SK-N-MC (cell line): ENCODE measurements at regions not wholly inside any gene's neighbourhood (a gene's known extent, or its start where the extent isn't known, plus 50 kb on each side); places are given as distances from the start of the nearest gene placed in this dataset.

ENCODE experiments used
- DNase-seq: peaks from one replicate; pipeline ENCODE4 v3.0.0-alpha.2; 2011; ENCODE audit warnings: low read depth, low spot score
- H3K27ac ChIP-seq: fragments of 200-600 bp; sonication (generic); 2 replicates; pipeline ENCODE4 v1.5.1; 2016; ENCODE audit warnings: mixed run types
- H3K36me3 ChIP-seq: fragments of 200-600 bp; sonication (generic); 2 replicates; pipeline ENCODE4 v1.6.1; 2017; ENCODE audit warnings: antibody characterized with exemption, low read length, mixed read lengths; ENCODE audit not compliant: insufficient read depth
- H3K4me3 ChIP-seq: fragments of 200-600 bp; sonication (generic); 2 replicates; pipeline ENCODE4 v1.5.1; 2016
- H3K9ac ChIP-seq: fragments of 200-600 bp; sonication (generic); 2 replicates; pipeline ENCODE4 v1.8.0; 2017; ENCODE audit warnings: mixed run types, mixed read lengths; ENCODE audit not compliant: insufficient read length
- H3K9me3 ChIP-seq: fragments of 200-600 bp; sonication (generic); 2 replicates; pipeline ENCODE4 v1.6.1; 2017; ENCODE audit warnings: low read depth, mild to moderate bottlenecking, antibody characterized with exemption, low read length, moderate library complexity, mixed read lengths
- EZH2 ChIP-seq: fragments of 200-600 bp; sonication (generic); IDR thresholded peaks from one replicate; pipeline ENCODE4 v1.6.1; 2017; ENCODE audit warnings: antibody characterized with exemption
- FOXP2 ChIP-seq: optimal IDR thresholded peaks from 2 replicates; pipeline ENCODE3; 2011; ENCODE audit warnings: mild to moderate bottlenecking, moderate library complexity; ENCODE audit not compliant: insufficient read depth; ENCODE audit errors: extremely low read length, control extremely low read depth
- POLR2AphosphoS5 ChIP-seq: IDR thresholded peaks from 2 replicates; pipeline ENCODE4 v1.6.1; 2012; ENCODE audit warnings: mild to moderate bottlenecking, low read depth, low read length, borderline replicate concordance

DNA sequence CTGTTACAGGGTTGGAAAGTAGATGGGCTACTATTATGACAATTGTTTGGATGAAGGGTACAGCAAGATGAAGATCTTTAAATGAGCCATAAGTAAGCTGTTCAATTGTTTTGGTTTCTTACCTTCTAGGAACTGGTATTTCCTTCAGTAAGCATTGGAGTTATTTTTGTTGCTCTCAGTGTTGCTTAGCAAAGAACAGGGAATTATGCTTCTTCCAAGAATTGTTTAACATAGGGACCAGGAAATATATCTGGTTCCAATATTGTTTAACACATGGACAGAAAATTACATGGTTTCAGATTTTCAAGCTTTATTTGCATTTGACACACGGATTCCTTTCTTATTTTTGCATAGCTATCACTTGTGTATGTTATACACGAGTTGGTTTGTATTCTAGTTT, 1999.0 kb downstream of the ARAP2 start:
- Histone ChIP-seq H3K36me3 (no peaks in the 10 kb centered on the region), H3K27ac (no peak overlapping the region), H3K9ac (no peak overlapping the region), H3K9me3 (no peaks in the 10 kb centered on the region), H3K4me3 (no peak overlapping the region)
- DNase-seq: no peak
- TF ChIP-seq FOXP2: no peak
- no peak for TF ChIP-seq POLR2AphosphoS5
- TF ChIP-seq EZH2: no peak

DNA sequence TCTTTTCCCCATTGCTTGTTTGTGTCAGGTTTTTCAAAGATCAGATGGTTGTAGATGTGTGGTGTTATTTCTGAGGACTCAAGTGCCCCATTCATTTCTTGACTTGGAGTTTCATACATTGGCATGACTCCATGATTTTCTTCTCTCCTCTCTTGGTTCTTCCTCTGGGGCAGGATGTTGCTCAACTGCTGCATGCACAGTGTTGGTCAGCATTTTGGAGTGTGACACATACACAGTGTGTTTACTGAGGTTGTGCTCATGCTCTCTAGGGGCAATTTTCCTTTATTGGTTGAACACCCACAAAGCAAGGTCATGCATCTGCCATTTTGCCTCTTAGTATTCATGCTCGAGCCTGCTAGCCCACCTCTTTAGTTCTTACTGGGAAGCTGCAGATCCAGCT, 1993.8 kb downstream of the ARAP2 start:
- no peak for DNase-seq
- Histone ChIP-seq H3K27ac (no peak overlapping the region), H3K9me3 (no peaks in the 10 kb centered on the region), H3K9ac (no peak overlapping the region), H3K4me3 (no peak overlapping the region), H3K36me3 (no peaks in the 10 kb centered on the region)
- TF ChIP-seq EZH2 (no peak), FOXP2 (no peak), POLR2AphosphoS5 (no peak)

DNA sequence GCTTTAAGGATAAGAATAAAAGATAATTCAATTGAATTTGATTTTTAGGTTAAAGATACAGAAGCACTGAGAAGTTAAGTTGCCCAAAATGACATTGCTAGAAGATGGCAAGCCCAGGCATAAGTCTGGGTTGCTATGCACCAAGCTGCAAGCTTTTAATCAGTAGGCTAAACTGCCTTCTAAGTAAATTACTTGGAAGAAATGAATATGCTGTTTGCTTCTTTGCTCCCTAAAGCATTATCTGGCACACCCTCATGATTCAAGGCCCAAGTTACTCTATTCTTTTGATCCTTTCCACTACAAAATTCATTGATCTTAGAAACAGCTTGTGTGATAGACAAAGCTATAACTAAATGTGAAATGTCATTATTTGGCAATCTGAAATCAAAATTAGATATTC, 1991.1 kb downstream of the ARAP2 start:
- H3K9ac ChIP-seq: no peak overlapping the region
- H3K4me3 ChIP-seq: no peak overlapping the region
- no peak for TF ChIP-seq FOXP2
- no peak for TF ChIP-seq POLR2AphosphoS5
- no peak for TF ChIP-seq EZH2
- no peak for DNase-seq
- H3K9me3 ChIP-seq: no peaks in the 10 kb centered on the region
- H3K36me3 ChIP-seq: no peaks in the 10 kb centered on the region
- H3K27ac ChIP-seq: no peak overlapping the region

DNA sequence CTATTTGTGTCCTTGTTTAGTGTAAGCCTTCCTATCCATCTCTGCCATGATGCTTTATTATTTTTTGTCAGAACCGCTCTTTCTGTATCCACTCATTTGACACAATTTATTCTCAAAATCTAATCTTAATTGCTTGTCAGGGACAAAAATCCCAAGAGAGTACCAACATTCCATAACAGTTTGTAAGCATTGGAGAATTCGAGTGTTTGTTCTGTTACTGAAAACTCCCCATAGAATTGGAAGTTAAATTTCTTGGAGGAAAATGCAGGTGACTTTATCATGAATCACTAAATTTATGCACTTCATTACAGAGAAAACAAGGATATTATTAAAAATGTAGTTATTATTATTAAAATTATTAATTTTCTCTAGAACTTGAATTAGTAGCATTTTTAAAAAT, 1986.1 kb downstream of the ARAP2 start:
- DNase-seq: no peak
- TF ChIP-seq FOXP2 (no peak), POLR2AphosphoS5 (no peak), EZH2 (no peak)
- Histone ChIP-seq H3K9me3 (no peaks in the 10 kb centered on the region), H3K9ac (no peak overlapping the region), H3K4me3 (no peak overlapping the region), H3K36me3 (no peaks in the 10 kb centered on the region), H3K27ac (no peak overlapping the region)

DNA sequence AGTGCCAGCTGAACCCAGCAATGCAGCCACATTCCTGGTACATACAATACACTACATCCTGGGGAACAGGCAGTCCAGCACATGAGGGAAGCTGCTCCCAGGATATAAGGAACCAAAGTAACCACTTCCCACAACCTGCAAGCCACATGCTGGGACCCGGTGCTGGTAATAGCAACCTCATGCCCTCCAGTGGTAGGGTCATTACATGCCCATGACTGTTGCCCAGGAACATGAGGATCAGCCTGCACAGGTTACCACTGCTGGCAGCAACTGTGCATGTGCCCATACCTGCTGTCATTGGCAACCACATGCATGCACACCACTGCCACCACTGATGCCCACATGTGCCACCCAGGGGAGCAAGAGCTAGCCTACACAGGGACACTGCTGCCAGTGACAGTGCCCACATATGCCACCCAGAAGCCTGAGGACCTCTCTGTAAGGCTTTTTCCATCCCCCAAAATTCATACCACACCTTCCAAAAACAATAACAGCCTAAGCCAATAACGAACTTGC, 1982.5 kb downstream of the ARAP2 start:
- no peak for TF ChIP-seq FOXP2
- TF ChIP-seq EZH2: no peak
- no peak for TF ChIP-seq POLR2AphosphoS5
- no peak overlapping the region for H3K4me3 ChIP-seq
- DNase-seq: no peak
- H3K9me3 ChIP-seq: no peaks in the 10 kb centered on the region
- no peak overlapping the region for H3K9ac ChIP-seq
- no peak overlapping the region for H3K27ac ChIP-seq
- no peaks in the 10 kb centered on the region for H3K36me3 ChIP-seq

DNA sequence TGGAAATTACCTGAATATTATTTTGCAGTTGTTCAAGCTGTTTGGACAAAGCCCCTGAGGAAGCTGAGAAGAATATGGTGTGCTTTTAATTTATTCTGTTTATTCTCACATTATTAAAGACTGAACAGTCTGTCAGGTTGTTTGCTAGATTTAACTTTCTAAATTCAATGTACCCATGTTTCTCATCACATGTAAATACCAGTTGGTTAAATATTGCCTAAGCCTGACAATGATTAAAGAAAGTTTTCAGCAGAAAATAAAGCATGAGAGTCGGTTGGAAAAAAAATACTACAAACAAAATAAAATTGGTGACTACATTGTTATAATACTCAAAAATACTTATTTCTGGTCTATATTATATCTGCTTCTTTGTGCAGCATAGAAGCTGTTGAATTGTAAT, 1974.7 kb downstream of the ARAP2 start:
- H3K4me3 ChIP-seq: no peak overlapping the region
- no peak overlapping the region for H3K9ac ChIP-seq
- no peaks in the 10 kb centered on the region for H3K36me3 ChIP-seq
- TF ChIP-seq EZH2 (no peak), POLR2AphosphoS5 (no peak), FOXP2 (no peak)
- DNase-seq: no peak
- H3K9me3 ChIP-seq: no peaks in the 10 kb centered on the region
- H3K27ac ChIP-seq: no peak overlapping the region

DNA sequence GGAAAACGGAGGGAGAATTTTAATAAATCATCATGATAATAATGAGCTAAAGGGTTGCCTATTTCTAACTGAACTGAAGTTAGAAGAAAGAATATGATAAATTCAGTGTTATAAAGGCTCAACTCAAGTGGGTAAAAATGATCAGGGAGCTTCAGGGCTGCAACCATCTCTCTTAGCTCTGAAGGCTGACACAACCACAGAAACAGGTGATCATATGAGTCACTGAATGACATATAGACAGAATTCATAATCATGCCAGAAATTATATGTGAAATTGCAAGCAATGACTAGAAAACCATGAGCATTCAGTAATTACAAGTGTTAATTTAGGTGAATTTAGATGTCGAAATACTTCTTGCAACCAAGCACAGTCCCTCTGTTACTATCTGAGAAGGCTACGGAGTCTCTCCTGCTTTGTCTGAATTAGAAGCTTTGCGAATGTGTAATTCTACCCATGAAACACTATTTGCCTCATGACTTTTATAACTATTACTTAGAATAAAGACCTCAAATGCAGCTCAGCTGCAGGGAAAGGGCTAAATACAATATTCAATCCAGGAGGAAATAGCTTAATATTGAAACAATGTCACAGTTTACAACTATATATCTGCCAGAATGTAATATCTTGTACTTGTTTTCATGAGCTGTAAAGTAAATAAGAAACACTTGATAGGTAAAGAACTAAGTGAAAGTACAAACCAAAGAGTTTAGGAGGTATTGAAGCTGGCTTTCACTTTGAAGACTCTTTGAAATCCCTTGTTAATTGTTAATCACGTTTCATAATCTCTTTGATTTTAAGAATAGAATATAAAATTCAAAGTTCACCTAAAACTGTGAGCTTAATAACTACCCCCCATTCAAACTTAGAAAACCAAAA, 1972.6 kb downstream of the ARAP2 start:
- Histone ChIP-seq H3K9me3 (no peaks in the 10 kb centered on the region), H3K36me3 (no peaks in the 10 kb centered on the region), H3K9ac (no peak overlapping the region), H3K4me3 (no peak overlapping the region), H3K27ac (no peak overlapping the region)
- no peak for DNase-seq
- TF ChIP-seq EZH2 (no peak), POLR2AphosphoS5 (no peak), FOXP2 (no peak)

DNA sequence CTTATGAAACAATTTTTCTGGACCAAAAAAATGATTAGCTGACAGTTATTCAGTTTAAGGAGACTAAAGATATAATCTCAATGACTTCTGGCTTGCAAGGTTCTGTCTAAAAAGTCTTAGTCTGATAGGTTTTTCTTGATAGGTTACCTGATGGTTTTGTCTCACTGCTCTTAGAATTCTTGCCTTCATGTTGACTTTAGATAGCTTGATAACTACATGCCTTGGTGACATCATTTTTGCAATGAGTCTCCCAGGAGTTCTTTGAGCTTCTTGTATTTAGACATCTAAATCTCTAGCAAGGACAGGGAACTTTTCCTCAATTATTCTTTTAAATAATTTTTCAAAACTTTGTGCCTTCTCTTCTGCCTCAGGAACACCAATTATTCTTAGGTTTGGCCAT, 1965.3 kb downstream of the ARAP2 start:
- Histone ChIP-seq H3K4me3 (no peak overlapping the region), H3K9ac (no peak overlapping the region), H3K27ac (no peak overlapping the region), H3K36me3 (no peaks in the 10 kb centered on the region), H3K9me3 (no peaks in the 10 kb centered on the region)
- TF ChIP-seq POLR2AphosphoS5 (no peak), FOXP2 (no peak), EZH2 (no peak)
- no peak for DNase-seq

DNA sequence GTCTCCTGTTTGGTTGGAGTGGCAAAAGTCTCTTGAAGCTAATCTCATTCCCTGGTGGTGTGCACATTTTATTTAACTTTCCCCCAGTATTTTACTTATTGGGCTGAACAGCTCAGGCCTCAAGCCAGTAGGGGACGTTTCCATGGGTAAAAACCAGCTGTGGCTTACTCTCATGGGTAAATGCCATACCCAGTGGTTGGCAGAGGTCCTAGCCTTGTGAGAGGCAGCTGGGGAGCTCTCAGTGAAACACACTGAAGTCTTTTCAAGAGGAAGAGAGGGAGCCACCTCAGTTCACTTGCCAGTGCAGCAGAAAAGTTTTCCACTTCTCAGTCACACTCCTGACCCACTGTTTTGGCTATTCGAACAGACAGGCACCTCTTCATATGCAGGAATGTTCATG, 1964.2 kb downstream of the ARAP2 start:
- Histone ChIP-seq H3K4me3 (no peak overlapping the region), H3K9ac (no peak overlapping the region), H3K9me3 (no peaks in the 10 kb centered on the region), H3K27ac (no peak overlapping the region), H3K36me3 (no peaks in the 10 kb centered on the region)
- no peak for DNase-seq
- TF ChIP-seq EZH2 (no peak), POLR2AphosphoS5 (no peak), FOXP2 (no peak)
